GM21528 (cell line): ENCODE measurements at regions not wholly inside any gene's neighbourhood (a gene's known extent, or its start where the extent isn't known, plus 50 kb on each side); places are given as distances from the start of the nearest gene placed in this dataset.
"Not testable (repeated sequence)": the region's sequence is repeated elsewhere in the genome, so short reads cannot be mapped to it uniquely, and the experiment has no call there.

Experiments
- ATAC-seq: cut with Tn5 transposase; IDR thresholded peaks from one replicate; pipeline ENCODE4 v1.9.1; 2021; ENCODE audit warnings: mild to moderate bottlenecking, moderate library complexity; ENCODE audit not compliant: unreplicated experiment, low FRiP score

DNA sequence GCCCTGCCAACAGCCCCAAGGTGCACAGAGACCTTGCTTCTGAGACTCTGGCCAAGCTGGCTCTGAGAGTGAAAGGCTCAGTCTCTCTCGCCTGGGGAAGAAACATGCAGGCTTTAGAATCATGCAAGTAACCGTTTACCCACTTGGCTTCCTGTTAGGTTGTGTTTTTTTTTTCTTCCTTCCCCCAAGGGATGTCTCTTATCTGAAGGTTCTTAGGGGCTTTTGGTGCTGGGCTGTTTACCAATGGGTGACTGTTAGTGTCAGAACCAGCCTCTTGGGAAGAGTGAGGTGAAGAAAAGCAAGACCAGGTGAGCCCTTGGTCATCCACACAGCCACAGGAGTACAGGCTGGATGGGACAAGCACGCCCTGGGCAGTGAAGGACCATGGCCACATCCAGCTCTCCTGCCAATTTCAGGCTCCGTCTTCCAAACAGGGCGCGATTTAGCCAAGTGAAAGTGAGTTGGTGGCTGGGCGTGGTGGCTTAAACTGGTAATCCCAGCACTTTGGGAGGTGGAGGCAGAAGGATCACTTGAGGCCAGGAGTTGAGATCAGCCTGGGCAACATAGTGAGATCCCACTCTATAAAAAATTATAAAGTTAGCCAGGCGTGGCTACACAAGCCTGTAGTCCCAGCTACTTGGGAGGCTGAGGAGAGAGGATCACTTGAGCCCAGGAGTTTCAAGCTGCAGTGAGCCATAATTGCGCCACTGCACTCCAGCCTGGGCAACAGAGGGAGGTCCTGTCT is 76.3 kb upstream of the CUX1 start:
- no peak for ATAC-seq

DNA sequence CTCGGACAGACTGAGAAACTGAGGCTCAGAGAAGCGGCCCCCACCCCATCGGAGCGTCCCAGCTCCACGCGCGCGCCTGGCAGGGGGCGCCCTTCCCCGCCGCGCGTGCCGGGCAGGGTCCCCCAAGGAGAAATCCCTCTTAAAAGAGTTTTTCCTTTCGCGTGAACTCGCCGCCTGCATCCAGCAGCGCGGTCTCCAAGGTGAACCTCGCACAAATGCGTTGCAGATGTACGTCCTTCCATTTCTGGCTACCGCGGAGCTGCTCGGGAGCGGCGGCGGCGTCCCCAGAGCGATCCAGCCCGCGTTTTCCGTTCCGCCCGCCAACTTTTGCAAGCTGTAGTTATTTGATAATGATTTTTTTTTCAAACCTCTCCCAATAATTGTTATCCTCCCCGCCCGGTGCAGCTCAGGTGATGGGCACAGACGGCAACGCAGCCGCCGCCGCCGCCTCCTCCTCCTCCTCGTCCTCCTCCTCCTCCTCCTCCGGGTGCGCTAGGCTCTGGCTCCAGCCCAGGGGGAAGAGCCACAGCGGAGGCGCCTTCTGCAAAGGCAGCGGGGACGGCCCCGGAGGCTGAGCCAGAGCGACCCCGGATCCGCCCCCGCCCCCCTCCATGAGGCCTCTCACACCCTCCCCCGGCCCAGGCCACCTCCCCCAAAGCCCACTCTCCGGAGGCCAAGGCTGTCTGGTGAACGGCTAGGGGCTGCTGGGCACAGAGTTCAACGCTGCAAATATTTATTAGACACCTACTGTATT is 74.0 kb upstream of the CUX1 start:
- ATAC-seq = no peak

DNA sequence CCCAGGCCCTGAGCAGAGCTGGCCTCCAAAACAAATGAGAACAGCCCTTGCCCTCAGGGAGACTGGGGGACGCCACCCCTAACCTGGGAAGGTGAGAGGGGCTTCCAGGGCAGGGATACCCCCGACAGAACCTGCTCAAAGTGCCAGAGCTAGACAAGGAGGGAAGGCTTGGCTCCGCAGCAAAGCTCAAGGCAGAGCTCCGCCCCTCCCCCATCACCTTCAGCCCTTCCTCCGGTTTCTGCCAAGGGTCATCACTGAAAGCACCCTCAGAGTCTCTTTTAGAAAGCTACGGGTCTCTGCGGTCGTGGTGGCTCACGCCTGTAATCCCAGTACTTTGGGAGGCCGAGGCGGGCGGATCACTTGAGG is 73.4 kb upstream of the CUX1 start:
- no peak for ATAC-seq

DNA sequence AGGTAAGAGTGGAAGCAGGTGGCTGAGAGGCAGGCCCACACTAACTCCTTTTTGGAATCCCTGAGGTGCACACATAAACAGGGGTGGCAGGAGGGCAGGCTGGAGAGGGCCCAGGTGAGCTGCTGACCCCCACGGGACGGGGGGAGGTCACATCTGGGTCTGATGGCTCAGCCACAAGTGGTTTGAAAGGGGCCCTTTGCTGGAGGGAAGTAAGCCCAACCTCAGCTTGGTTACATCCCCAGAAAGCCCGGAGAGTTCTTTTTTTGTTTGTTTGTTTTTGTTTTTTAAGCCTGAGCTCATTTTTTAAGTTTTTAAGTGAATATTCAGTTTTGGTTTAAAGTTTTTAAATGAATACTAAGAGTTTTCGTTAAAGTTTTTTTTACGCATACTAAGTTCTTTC is 72.8 kb upstream of the CUX1 start:
- no peak for ATAC-seq

DNA sequence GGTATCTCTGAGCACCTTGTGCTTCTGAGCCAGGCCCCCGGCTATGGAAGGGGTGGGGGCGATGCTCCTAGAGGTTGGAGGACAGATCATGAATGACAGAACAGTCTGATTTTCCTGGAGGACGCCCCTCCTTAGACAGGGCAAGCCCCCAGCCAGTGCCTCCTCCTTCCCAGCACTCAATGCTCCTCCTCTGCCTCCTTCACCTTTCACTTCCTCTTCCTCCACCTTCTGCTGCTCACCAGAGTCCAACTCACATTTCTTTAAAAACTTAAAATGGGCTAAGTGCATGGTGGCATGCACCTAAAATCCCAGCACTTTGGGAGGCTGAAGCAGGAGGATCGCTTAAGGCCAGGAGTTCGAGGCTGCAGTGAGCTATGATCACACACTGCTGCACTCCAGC is 71.1 kb upstream of the CUX1 start:
- ATAC-seq = no peak

GRCh38 chr7:101747053-101747878 is 70.2 kb upstream of the CUX1 start:
- ATAC-seq = no peak

DNA sequence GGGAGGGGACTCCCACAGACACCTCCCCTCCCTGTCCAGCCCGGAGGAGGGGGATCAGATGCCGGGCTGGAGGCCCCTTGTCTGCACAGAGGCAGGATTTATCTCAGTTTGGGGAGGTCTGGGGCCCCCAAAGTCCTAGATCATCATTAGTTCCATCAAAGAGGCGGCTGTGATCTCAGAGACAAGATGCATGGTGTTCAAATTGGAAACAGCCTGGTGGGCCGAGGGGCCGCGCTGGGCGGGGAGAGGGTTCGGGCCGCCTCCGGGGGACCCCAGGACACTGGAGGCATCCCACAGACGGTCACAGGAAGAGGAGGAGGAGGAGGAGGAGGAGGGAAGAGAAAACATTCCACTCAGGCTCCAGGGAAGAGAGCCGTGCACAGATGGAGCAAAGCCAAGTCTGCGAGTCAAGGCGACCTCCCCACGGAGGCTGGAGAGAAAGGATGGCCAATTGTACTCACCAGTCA is 69.5 kb upstream of the CUX1 start:
- no peak for ATAC-seq

DNA sequence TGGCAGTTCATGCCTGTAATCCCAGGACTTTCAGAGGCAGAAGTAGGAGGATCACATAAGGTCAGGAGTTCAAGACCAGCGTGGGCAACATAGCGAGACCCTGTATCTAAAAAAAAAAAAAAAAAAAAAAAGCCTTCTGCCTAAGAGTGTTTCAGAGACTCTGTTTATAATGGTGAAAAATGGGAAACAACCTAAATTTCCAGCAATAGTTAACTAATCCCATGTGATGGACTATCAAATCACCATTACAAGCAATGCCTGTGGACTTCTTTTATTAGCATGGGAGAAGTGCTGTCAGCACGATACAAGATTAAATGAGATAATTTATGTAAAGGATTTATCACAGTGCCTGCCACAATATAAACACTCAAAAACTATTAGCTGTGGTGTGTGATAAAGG is 67.5 kb upstream of the CUX1 start:
- no peak for ATAC-seq

DNA sequence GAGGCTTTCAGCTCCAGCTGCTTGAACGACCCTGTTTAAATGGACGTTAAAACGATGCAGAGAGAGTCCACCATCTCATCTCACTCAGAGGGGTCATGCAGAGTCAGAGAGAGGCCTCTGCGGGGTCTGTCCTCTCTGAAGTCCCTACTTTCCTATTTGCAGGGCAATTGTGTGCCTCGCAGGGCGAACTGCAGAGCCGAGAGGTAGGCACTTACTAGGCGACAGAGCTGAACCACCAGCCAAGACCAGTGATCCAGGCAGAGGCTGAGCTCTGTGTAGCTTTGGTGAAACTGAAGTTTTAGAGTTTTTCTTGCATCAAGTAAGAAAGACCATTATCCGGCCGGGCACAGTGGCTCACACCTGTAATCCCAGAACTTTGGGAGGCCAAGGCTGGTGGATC is 64.1 kb upstream of the CUX1 start:
- no peak for ATAC-seq

DNA sequence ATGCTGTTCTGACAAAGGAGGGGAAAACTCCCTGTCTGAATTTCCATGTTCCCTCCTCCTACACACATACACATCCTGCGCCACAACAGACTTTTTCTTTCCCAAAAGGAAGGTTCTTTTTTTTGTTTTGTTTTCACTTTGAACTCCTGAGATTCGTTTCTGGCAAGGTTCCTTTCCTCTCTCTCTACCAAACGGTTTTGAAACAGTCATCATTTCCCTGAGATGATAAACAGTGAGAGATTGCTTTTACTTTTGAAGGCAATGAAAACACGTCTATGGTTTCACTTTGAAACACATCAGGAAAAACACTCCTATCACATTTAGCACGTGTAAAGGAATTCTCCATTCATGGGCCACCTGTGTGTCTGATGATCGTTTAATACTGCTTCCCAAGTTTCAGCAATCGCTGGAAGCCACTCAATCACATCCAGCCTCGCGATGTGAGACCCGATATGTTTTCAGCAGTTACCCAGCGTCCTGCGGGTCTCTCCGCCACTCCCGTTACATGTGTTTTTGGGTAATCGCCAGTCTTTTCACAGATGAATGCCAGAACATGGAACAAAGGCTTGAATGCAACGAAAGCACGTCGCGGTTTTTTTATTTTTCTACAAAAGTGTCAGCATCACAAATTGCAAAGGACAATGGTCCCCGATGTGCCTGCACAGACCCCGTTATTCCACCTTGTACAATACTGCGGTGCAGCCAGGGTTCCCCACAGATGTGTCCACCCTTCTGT is 62.8 kb upstream of the CUX1 start:
- ATAC-seq = no peak

DNA sequence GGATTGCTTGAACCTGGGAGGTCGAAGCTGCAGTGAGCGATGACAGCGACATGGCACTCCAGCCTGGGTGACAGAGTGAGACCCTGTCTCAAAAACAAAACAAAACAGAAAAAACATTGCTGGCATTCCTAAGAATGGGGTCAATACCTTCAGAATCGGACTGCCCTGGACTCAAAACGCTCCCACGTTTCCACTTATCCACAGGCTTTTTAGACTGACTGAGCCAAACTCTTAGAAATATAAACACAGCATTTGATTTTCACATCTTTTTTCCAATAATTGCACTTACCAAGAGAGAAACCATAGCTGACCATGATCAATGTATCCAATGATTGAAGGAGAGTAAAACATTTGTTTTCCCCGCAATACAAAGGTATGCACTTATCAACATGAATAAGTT is 59.5 kb upstream of the CUX1 start:
- ATAC-seq = no peak

DNA sequence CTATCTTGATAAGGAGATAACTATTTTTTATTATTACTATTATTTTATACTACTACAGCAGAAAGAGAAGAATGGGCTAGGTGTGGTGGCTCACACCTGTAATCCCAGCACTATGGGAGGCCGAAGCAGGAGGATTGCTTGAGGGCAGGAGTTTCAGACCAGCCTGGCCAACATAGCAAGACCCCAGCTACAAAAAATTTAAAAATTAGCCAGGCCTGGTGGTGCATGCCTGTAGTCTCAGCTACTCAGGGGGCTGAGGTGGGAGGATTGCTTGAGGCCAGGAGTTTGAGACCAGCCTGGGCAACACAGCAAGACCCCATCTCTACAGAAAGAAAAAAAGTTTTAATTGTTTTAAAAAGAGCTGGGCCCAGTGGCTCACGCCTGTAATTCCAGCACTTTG is 58.9 kb upstream of the CUX1 start:
- not testable (repeated sequence) for ATAC-seq

DNA sequence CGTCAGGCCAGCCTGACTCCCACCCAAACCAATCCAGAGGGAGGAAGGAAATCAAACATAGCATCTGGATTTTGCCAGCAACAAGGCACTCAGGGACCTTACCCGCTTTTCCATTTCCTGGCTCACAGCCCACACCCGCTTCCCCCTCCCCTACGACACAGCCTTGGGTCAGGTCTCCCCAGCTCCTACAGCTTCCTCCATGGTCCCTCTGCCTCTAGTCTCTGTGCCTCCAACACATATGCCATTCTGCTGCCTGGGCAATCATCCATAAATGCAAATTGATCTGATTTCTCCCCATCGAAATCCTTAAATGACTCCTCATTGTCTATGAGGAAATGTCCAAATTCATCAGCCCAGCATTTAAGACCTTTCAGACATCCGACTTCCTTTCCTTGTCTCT is 53.2 kb upstream of the CUX1 start:
- ATAC-seq = no peak

DNA sequence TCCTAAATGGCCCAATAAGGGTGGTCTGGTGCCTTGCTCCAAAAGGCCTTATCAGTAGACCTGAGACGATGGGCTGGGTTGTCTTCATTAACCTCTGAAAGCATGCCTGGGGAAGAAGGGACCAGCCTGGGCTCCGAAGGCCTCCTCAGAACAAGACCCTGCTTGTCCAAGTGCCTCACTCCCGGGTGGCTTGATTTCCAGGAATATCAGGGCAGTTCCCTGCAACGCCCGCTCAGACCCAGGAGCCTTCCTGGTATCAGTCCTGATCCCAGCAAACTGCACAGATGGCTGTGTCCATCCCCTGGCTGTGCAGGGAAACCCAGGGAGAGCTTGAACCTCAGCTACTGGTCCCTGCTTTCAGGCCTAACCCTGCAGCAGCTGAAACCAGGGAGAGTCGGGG is 49.9 kb upstream of the CUX1 start:
- no peak for ATAC-seq
